ENCODE measurements at regions not wholly inside any gene's neighbourhood (a gene's known extent, or its start where the extent isn't known, plus 50 kb on each side); places are given as distances from the start of the nearest gene placed in this dataset.

DNA sequence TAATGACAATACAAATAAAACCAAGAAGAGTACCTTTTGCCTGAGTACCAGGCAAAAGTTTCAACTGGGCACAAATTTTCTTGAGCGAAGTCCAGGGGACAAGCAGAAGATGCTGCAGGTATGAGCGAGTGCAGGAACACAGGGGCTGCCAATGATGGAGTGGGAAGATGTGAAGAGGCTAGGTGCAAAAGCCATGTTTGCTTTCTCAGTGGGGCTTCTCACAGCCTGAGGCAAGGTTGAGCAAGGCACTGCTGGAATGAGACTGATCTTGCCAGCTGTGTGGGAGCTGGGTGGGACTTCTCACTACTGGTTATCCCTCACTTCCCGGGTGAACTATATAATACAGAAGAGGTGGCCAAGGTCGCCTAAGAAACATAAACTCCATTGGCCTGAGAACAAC lies 1200.7 kb downstream of the SLITRK1 start:
- no peak overlapping the region for H3K27ac ChIP-seq (ENCODE audit: low read depth in 1 of 3, low read length in 2 of 3)
- peaks cover 0 to 4% of the 10 kb centered on the region in 2 donors for H3K9me3 ChIP-seq (ENCODE audit: control insufficient read depth in 2 of 2, insufficient read depth in 1 of 2, low read depth in 1 of 2, low read length in 1 of 2)
- no peaks in the 10 kb centered on the region for H3K27me3 ChIP-seq (ENCODE audit: control insufficient read depth in 3 of 3, insufficient read depth in 3 of 3, low read length in 3 of 3)
- DNase-seq (no peak), FAIRE-seq (no peak)
- no peaks in the 10 kb centered on the region for H3K4me1 ChIP-seq (ENCODE audit: control insufficient read depth in 3 of 3, insufficient read depth in 2 of 3, low read depth in 1 of 3, low read length in 2 of 3)
- H3K4me3 ChIP-seq (ENCODE audit: low read depth in 1 of 3, low read length in 3 of 3): no peak overlapping the region
- 49 to 55% (median 54%) methylated on average over 4 of the region's 4 CpGs for WGBS, 3 donors
- no peaks in the 10 kb centered on the region for H3K36me3 ChIP-seq (ENCODE audit: control insufficient read depth in 3 of 3, insufficient read depth in 2 of 3, low read depth in 1 of 3, low read length in 3 of 3)

DNA sequence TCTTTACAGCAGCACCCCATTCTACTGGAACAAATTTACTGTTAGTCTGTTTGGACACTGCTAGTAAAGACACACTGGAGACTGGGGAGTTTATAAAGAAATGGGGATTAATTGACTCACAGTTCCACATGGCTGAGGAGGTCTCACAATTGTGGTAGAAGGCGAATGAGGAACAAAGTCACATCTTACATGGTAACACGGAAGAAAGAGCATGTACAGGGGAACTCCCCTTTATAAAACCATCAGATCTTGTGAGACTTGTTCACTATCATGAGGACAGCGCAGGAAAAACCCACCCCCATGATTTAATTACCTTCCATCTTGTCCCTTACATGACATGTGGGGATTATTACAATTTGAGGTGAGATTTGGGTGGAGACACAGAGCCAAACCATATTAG lies 1204.2 kb downstream of the SLITRK1 start:
- DNase-seq: no peak
- no peaks in the 10 kb centered on the region for H3K27me3 ChIP-seq (ENCODE audit: control insufficient read depth in 3 of 3, insufficient read depth in 3 of 3, low read length in 3 of 3)
- FAIRE-seq: no peak
- whole genome bisulfite sequencing, 3 donors: 74 to 87% (median 82%) methylated on average over 3 of the region's 3 CpGs
- H3K4me3 ChIP-seq (ENCODE audit: low read depth in 1 of 3, low read length in 3 of 3): no peak overlapping the region
- H3K4me1 ChIP-seq (ENCODE audit: control insufficient read depth in 3 of 3, insufficient read depth in 2 of 3, low read depth in 1 of 3, low read length in 2 of 3): no peaks in the 10 kb centered on the region
- H3K36me3 ChIP-seq (ENCODE audit: control insufficient read depth in 3 of 3, insufficient read depth in 2 of 3, low read depth in 1 of 3, low read length in 3 of 3): no peaks in the 10 kb centered on the region
- H3K9me3 ChIP-seq (ENCODE audit: control insufficient read depth in 2 of 2, insufficient read depth in 1 of 2, low read depth in 1 of 2, low read length in 1 of 2): peaks cover 0 to 7% of the 10 kb centered on the region in 2 donors
- no peak overlapping the region for H3K27ac ChIP-seq (ENCODE audit: low read depth in 1 of 3, low read length in 2 of 3)

DNA sequence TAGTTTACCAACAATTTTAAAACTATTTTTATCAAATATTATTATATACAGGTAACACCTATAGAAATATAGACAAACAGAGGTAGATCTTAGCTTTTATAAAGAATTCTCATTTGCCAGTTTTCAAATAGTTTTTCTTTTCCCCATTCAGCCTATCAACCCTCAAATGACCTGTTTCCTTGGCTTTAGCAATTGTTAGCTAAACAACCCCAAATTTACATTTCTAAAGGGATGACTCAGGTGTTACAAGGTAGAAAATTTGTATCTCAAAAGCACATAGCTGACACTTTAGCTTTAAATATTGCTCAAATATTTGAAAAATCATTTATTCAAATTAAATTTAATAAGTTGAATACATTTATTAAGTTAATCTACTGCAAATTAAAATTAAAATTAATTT lies 1207.2 kb downstream of the SLITRK1 start:
- FAIRE-seq (no peak), DNase-seq (no peak)
- H3K36me3 ChIP-seq (ENCODE audit: control insufficient read depth in 3 of 3, insufficient read depth in 2 of 3, low read depth in 1 of 3, low read length in 3 of 3): no peaks in the 10 kb centered on the region
- peaks cover 0 to 3% of the 10 kb centered on the region in 2 donors for H3K9me3 ChIP-seq (ENCODE audit: control insufficient read depth in 2 of 2, insufficient read depth in 1 of 2, low read depth in 1 of 2, low read length in 1 of 2)
- no peaks in the 10 kb centered on the region for H3K4me1 ChIP-seq (ENCODE audit: control insufficient read depth in 3 of 3, insufficient read depth in 2 of 3, low read depth in 1 of 3, low read length in 2 of 3)
- H3K27me3 ChIP-seq (ENCODE audit: control insufficient read depth in 3 of 3, insufficient read depth in 3 of 3, low read length in 3 of 3): no peaks in the 10 kb centered on the region
- H3K4me3 ChIP-seq (ENCODE audit: low read depth in 1 of 3, low read length in 3 of 3): no peak overlapping the region
- H3K27ac ChIP-seq (ENCODE audit: low read depth in 1 of 3, low read length in 2 of 3): no peak overlapping the region

GRCh38 chr13:82674546-82674945 lies 1207.7 kb downstream of the SLITRK1 start:
- DNase-seq: no peak
- Histone ChIP-seq H3K27me3 (ENCODE audit: control insufficient read depth in 3 of 3, insufficient read depth in 3 of 3, low read length in 3 of 3) (no peaks in the 10 kb centered on the region), H3K4me3 (ENCODE audit: low read depth in 1 of 3, low read length in 3 of 3) (no peak overlapping the region), H3K4me1 (ENCODE audit: control insufficient read depth in 3 of 3, insufficient read depth in 2 of 3, low read depth in 1 of 3, low read length in 2 of 3) (no peaks in the 10 kb centered on the region), H3K27ac (ENCODE audit: low read depth in 1 of 3, low read length in 2 of 3) (no peak overlapping the region), H3K9me3 (ENCODE audit: control insufficient read depth in 2 of 2, insufficient read depth in 1 of 2, low read depth in 1 of 2, low read length in 1 of 2) (peaks cover 0 to 3% of the 10 kb centered on the region in 2 donors), H3K36me3 (ENCODE audit: control insufficient read depth in 3 of 3, insufficient read depth in 2 of 3, low read depth in 1 of 3, low read length in 3 of 3) (no peaks in the 10 kb centered on the region)
- no peak for FAIRE-seq
- WGBS, 3 donors: 6 to 41% (median 18%) methylated on average over 1 of the region's 1 CpG

DNA sequence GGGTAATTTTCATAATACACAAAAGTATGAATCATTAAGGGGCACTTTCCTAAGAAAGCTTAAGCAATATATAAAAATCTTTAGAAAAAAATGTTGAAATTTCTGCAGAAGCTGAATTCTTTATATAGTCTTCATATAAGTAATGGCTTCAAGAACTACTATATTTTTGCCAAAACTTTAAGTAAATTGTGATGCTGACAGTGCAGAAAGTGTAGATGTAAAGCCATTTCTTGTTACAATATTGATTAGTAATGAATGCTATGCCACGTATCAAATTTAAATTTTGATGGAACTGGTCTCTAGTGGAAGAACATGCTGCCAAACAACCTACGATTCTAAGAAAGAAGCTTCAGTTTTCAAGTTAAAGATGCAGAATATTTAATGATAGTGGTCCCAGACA lies 1210.0 kb downstream of the SLITRK1 start:
- WGBS, 3 donors: 83 to 91% (median 87%) methylated on average over 2 of the region's 2 CpGs
- no peak for DNase-seq
- H3K4me1 ChIP-seq (ENCODE audit: control insufficient read depth in 3 of 3, insufficient read depth in 2 of 3, low read depth in 1 of 3, low read length in 2 of 3): no peaks in the 10 kb centered on the region
- no peaks in the 10 kb centered on the region for H3K27me3 ChIP-seq (ENCODE audit: control insufficient read depth in 3 of 3, insufficient read depth in 3 of 3, low read length in 3 of 3)
- no peak overlapping the region for H3K4me3 ChIP-seq (ENCODE audit: low read depth in 1 of 3, low read length in 3 of 3)
- H3K36me3 ChIP-seq (ENCODE audit: control insufficient read depth in 3 of 3, insufficient read depth in 2 of 3, low read depth in 1 of 3, low read length in 3 of 3): no peaks in the 10 kb centered on the region
- H3K9me3 ChIP-seq (ENCODE audit: control insufficient read depth in 2 of 2, insufficient read depth in 1 of 2, low read depth in 1 of 2, low read length in 1 of 2): peaks cover 0 to 3% of the 10 kb centered on the region in 2 donors
- FAIRE-seq: no peak
- H3K27ac ChIP-seq (ENCODE audit: low read depth in 1 of 3, low read length in 2 of 3): no peak overlapping the region

GRCh38 chr13:82664183-82664582 lies 1218.1 kb downstream of the SLITRK1 start:
- Histone ChIP-seq H3K9me3 (ENCODE audit: control insufficient read depth in 2 of 2, insufficient read depth in 1 of 2, low read depth in 1 of 2, low read length in 1 of 2) (peaks cover 0 to 1% of the 10 kb centered on the region in 2 donors), H3K4me3 (ENCODE audit: low read depth in 1 of 3, low read length in 3 of 3) (no peak overlapping the region), H3K4me1 (ENCODE audit: control insufficient read depth in 3 of 3, insufficient read depth in 2 of 3, low read depth in 1 of 3, low read length in 2 of 3) (no peaks in the 10 kb centered on the region), H3K27ac (ENCODE audit: low read depth in 1 of 3, low read length in 2 of 3) (no peak overlapping the region), H3K27me3 (ENCODE audit: control insufficient read depth in 3 of 3, insufficient read depth in 3 of 3, low read length in 3 of 3) (no peaks in the 10 kb centered on the region), H3K36me3 (ENCODE audit: control insufficient read depth in 3 of 3, insufficient read depth in 2 of 3, low read depth in 1 of 3, low read length in 3 of 3) (no peaks in the 10 kb centered on the region)
- DNase-seq (no peak), FAIRE-seq (no peak)
- WGBS, 3 donors: 61 to 89% (median 69%) methylated on average over 1 of the region's 1 CpG

GRCh38 chr13:82661126-82661525 lies 1221.1 kb downstream of the SLITRK1 start:
- 90 to 95% (median 94%) methylated on average over 4 of the region's 4 CpGs for WGBS, 3 donors

GRCh38 chr13:82658811-82659210 lies 1223.5 kb downstream of the SLITRK1 start:
- FAIRE-seq (no peak), DNase-seq (no peak)
- H3K27me3 ChIP-seq (ENCODE audit: control insufficient read depth in 3 of 3, insufficient read depth in 3 of 3, low read length in 3 of 3): no peaks in the 10 kb centered on the region
- 23 to 47% (median 33%) methylated on average over 1 of the region's 1 CpG for WGBS, 3 donors
- no peaks in the 10 kb centered on the region for H3K4me1 ChIP-seq (ENCODE audit: control insufficient read depth in 3 of 3, insufficient read depth in 2 of 3, low read depth in 1 of 3, low read length in 2 of 3)
- no peaks in the 10 kb centered on the region for H3K36me3 ChIP-seq (ENCODE audit: control insufficient read depth in 3 of 3, insufficient read depth in 2 of 3, low read depth in 1 of 3, low read length in 3 of 3)
- H3K9me3 ChIP-seq (ENCODE audit: control insufficient read depth in 2 of 2, insufficient read depth in 1 of 2, low read depth in 1 of 2, low read length in 1 of 2): peaks cover 0 to 1% of the 10 kb centered on the region in 2 donors
- no peak overlapping the region for H3K4me3 ChIP-seq (ENCODE audit: low read depth in 1 of 3, low read length in 3 of 3)
- no peak overlapping the region for H3K27ac ChIP-seq (ENCODE audit: low read depth in 1 of 3, low read length in 2 of 3)

More at GRCh38 chr13:82661126-82661525, 1221.1 kb downstream of the SLITRK1 start:
- Histone ChIP-seq H3K27ac (ENCODE audit: low read depth in 1 of 3, low read length in 2 of 3) (no peak overlapping the region), H3K4me3 (ENCODE audit: low read depth in 1 of 3, low read length in 3 of 3) (no peak overlapping the region), H3K36me3 (ENCODE audit: control insufficient read depth in 3 of 3, insufficient read depth in 2 of 3, low read depth in 1 of 3, low read length in 3 of 3) (no peaks in the 10 kb centered on the region), H3K9me3 (ENCODE audit: control insufficient read depth in 2 of 2, insufficient read depth in 1 of 2, low read depth in 1 of 2, low read length in 1 of 2) (peaks cover 0 to 1% of the 10 kb centered on the region in 2 donors), H3K4me1 (ENCODE audit: control insufficient read depth in 3 of 3, insufficient read depth in 2 of 3, low read depth in 1 of 3, low read length in 2 of 3) (no peaks in the 10 kb centered on the region), H3K27me3 (ENCODE audit: control insufficient read depth in 3 of 3, insufficient read depth in 3 of 3, low read length in 3 of 3) (no peaks in the 10 kb centered on the region)
- FAIRE-seq (no peak), DNase-seq (no peak)

DNA sequence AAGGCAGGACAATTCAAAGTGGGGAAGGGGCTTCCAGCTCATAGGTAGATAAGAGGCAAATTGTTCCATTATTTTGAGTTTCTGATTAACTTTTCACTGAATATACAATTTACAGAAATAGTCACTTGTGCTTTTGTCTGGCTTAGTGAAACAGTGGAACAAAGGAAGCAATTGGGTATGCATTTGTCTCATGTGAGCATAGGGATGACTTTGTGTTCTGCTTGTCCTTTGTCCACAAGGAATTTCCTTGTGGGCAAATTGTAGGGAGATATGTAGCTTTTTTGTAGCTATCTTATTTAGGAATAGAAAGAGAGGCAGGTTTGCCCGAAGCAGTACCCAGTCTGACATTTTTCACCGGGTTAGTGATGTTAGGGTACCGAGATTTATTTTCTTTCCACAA lies 1224.8 kb downstream of the SLITRK1 start:
- no peak overlapping the region for H3K27ac ChIP-seq (ENCODE audit: low read depth in 1 of 3, low read length in 2 of 3)
- H3K36me3 ChIP-seq (ENCODE audit: control insufficient read depth in 3 of 3, insufficient read depth in 2 of 3, low read depth in 1 of 3, low read length in 3 of 3): no peaks in the 10 kb centered on the region
- no peaks in the 10 kb centered on the region for H3K27me3 ChIP-seq (ENCODE audit: control insufficient read depth in 3 of 3, insufficient read depth in 3 of 3, low read length in 3 of 3)
- 83 to 86% (median 85%) methylated on average over 3 of the region's 3 CpGs for WGBS, 3 donors
- no peak for FAIRE-seq
- no peak for DNase-seq
- H3K9me3 ChIP-seq (ENCODE audit: control insufficient read depth in 2 of 2, insufficient read depth in 1 of 2, low read depth in 1 of 2, low read length in 1 of 2): peaks cover 0 to 1% of the 10 kb centered on the region in 2 donors
- no peak overlapping the region for H3K4me3 ChIP-seq (ENCODE audit: low read depth in 1 of 3, low read length in 3 of 3)
- H3K4me1 ChIP-seq (ENCODE audit: control insufficient read depth in 3 of 3, insufficient read depth in 2 of 3, low read depth in 1 of 3, low read length in 2 of 3): no peaks in the 10 kb centered on the region

Measured in small intestine (tissue), 7 donors.